H9 (cell line): ENCODE measurements at regions not wholly inside any gene's neighbourhood (a gene's known extent, or its start where the extent isn't known, plus 50 kb on each side); places are given as distances from the start of the nearest gene placed in this dataset.

ENCODE experiments used
- DNase-seq: peaks from one replicate; pipeline ENCODE4 v3.0.0-alpha.2; 2017
- H2AFZ ChIP-seq: one replicate; pipeline ENCODE4 v1.6.1; 2013; ENCODE audit warnings: mild to moderate bottlenecking, low read length, control low read depth, moderate library complexity
- H2AK5ac ChIP-seq: 2 replicates; pipeline ENCODE4 v1.6.1; 2013; ENCODE audit warnings: low read length, control low read depth, mixed read lengths; ENCODE audit not compliant: insufficient read length
- H2BK120ac ChIP-seq: one replicate; pipeline ENCODE4 v1.6.1; 2013; ENCODE audit warnings: low read depth, mild to moderate bottlenecking, low read length, control low read depth, inconsistent platforms; ENCODE audit not compliant: poor library complexity, severe bottlenecking
- H2BK12ac ChIP-seq: 2 replicates; pipeline ENCODE4 v1.6.1; 2013; ENCODE audit warnings: low read length, control low read depth, mixed read lengths, low read depth; ENCODE audit not compliant: insufficient read length
- H2BK15ac ChIP-seq: 2 replicates; pipeline ENCODE4 v1.6.1; 2013; ENCODE audit warnings: low read depth, low read length, control low read depth
- H2BK20ac ChIP-seq: one replicate; pipeline ENCODE4 v1.6.1; 2013; ENCODE audit warnings: low read depth, mild to moderate bottlenecking, low read length, control low read depth, inconsistent platforms; ENCODE audit not compliant: poor library complexity, severe bottlenecking
- H2BK5ac ChIP-seq: 2 replicates; pipeline ENCODE4 v1.6.1; 2013; ENCODE audit warnings: low read length, control low read depth, mixed read lengths; ENCODE audit not compliant: insufficient read length
- H3K14ac ChIP-seq: 2 replicates; pipeline ENCODE4 v1.6.1; 2013; ENCODE audit warnings: low read length, control low read depth; ENCODE audit not compliant: insufficient read depth
- H3K18ac ChIP-seq: 2 replicates; pipeline ENCODE4 v1.6.1; 2013; ENCODE audit warnings: low read depth, mild to moderate bottlenecking, mixed read lengths, low read length, control low read depth; ENCODE audit not compliant: insufficient read length
- H3K23ac ChIP-seq: 2 replicates; pipeline ENCODE4 v1.6.1; 2013; ENCODE audit warnings: low read length, control low read depth, mixed read lengths, low read depth; ENCODE audit not compliant: insufficient read length
- H3K23me2 ChIP-seq: 2 replicates; pipeline ENCODE4 v1.6.1; 2013; ENCODE audit warnings: low read depth, mild to moderate bottlenecking, mixed read lengths, low read length, control low read depth; ENCODE audit not compliant: insufficient read length, poor library complexity, severe bottlenecking
- H3K27ac ChIP-seq: 2 replicates; pipeline ENCODE4 v1.5.1; 2013; ENCODE audit warnings: low read length, control low read depth, mixed read lengths, low read depth; ENCODE audit not compliant: insufficient read length
- H3K27me3 ChIP-seq: 2 replicates; pipeline ENCODE4 v1.6.1; 2013; ENCODE audit warnings: low read length, control low read depth, inconsistent platforms; ENCODE audit not compliant: insufficient read depth
- H3K4ac ChIP-seq: 2 replicates; pipeline ENCODE4 v1.6.1; 2013; ENCODE audit warnings: low read depth, mild to moderate bottlenecking, control low read depth, inconsistent platforms, low read length, moderate library complexity
- H3K4me1 ChIP-seq: 2 replicates; pipeline ENCODE4 v1.6.1; 2013; ENCODE audit warnings: low read length, control low read depth, inconsistent platforms; ENCODE audit not compliant: insufficient read depth
- H3K4me2 ChIP-seq: 2 replicates; pipeline ENCODE4 v1.6.1; 2013; ENCODE audit warnings: low read length, control low read depth, mixed read lengths; ENCODE audit not compliant: insufficient read length, insufficient read depth
- H3K56ac ChIP-seq: 2 replicates; pipeline ENCODE4 v1.6.1; 2013; ENCODE audit warnings: low read depth, mild to moderate bottlenecking, mixed read lengths, low read length, control low read depth; ENCODE audit not compliant: insufficient read length
- H3K79me1 ChIP-seq: 2 replicates; pipeline ENCODE4 v1.6.1; 2013; ENCODE audit warnings: low read depth, mild to moderate bottlenecking, moderate library complexity, low read length, control low read depth, inconsistent platforms; ENCODE audit not compliant: insufficient read depth, poor library complexity, severe bottlenecking
- H3K79me2 ChIP-seq: 2 replicates; pipeline ENCODE4 v1.6.1; 2013; ENCODE audit warnings: low read length, control low read depth, inconsistent platforms; ENCODE audit not compliant: insufficient read depth
- H3K9ac ChIP-seq: 2 replicates; pipeline ENCODE4 v1.6.1; 2013; ENCODE audit warnings: low read length, control low read depth, mixed read lengths; ENCODE audit not compliant: insufficient read length; ENCODE audit errors: extremely low read depth
- H3K9me3 ChIP-seq: one replicate; pipeline ENCODE4 v1.6.1; 2013; ENCODE audit warnings: low read depth, low read length, inconsistent platforms; ENCODE audit not compliant: control insufficient read depth
- H3T11ph ChIP-seq: one replicate; pipeline ENCODE4 v1.6.1; 2013; ENCODE audit warnings: mild to moderate bottlenecking, low read length, control low read depth, inconsistent platforms
- H4K20me1 ChIP-seq: one replicate; pipeline ENCODE4 v1.6.1; 2013; ENCODE audit not compliant: control insufficient read depth, insufficient read length, insufficient read depth
- H4K5ac ChIP-seq: 2 replicates; pipeline ENCODE4 v1.6.1; 2013; ENCODE audit warnings: low read depth, mild to moderate bottlenecking, mixed read lengths, low read length, control low read depth; ENCODE audit not compliant: insufficient read length
- H4K8ac ChIP-seq: replicated peaks from 2 replicates; pipeline ENCODE4 v1.6.1; 2013; ENCODE audit warnings: low read length, control low read depth, mixed read lengths, low read depth; ENCODE audit not compliant: insufficient read length
- H4K91ac ChIP-seq: 2 replicates; pipeline ENCODE4 v1.6.1; 2013; ENCODE audit warnings: low read depth, mild to moderate bottlenecking, moderate library complexity, mixed read lengths, low read length, control low read depth; ENCODE audit not compliant: insufficient read length
- H3K27ac Mint-ChIP-seq, 3 experiments: 2 replicates in 2 of 3; 3 replicates in 1 of 3; pipeline ENCODE4 v1.8.0; 2020 to 2021; ENCODE audit warnings: mixed read lengths in 3 of 3, mild to moderate bottlenecking in 1 of 3, moderate library complexity in 1 of 3
- H3K27me3 Mint-ChIP-seq: 2 replicates; pipeline ENCODE4 v1.8.0; 2021; ENCODE audit warnings: low read depth, mild to moderate bottlenecking, moderate library complexity, mixed read lengths
- H3K36me3 Mint-ChIP-seq, 3 experiments: 2 replicates in 2 of 3; 3 replicates in 1 of 3; pipeline ENCODE4 v1.8.0; 2020 to 2021; ENCODE audit warnings: low read depth in 3 of 3, mixed read lengths in 3 of 3; ENCODE audit not compliant: insufficient read depth in 1 of 3
- H3K4me1 Mint-ChIP-seq, 2 experiments: 2 replicates each; pipeline ENCODE4 v1.8.0; 2020; ENCODE audit warnings: mixed read lengths in 2 of 2
- H3K4me3 Mint-ChIP-seq, 2 experiments: 2 replicates in 1 of 2; 3 replicates in 1 of 2; pipeline ENCODE4 v1.8.0; 2020 to 2021; ENCODE audit warnings: mild to moderate bottlenecking in 2 of 2, mixed read lengths in 2 of 2, moderate library complexity in 1 of 2
- H3K9me3 Mint-ChIP-seq, 2 experiments: 2 replicates in 1 of 2; 3 replicates in 1 of 2; pipeline ENCODE4 v1.8.0; 2020; ENCODE audit warnings: mild to moderate bottlenecking in 2 of 2, mixed read lengths in 2 of 2, moderate library complexity in 1 of 2
- WGBS: extraction: QIAGEN DNeasy Blood & Tissue Kit; methylation state at CpG from one replicate; pipeline ENCODE4 v1.1.7; 2013; ENCODE audit warnings: missing lambda C conversion rate, low lambda C conversion rate, mixed read lengths; ENCODE audit not compliant: insufficient read length; ENCODE audit errors: extremely low coverage; 5-methylcytosine and 5-hydroxymethylcytosine counted together
- TF ChIP-seq, protein P1 (sequence below): fragments of 200-600 bp; sonication (generic); conservative IDR thresholded peaks from 3 replicates; pipeline ENCODE4 v1.8.0; 2021; ENCODE audit warnings: antibody characterized with exemption, mild to moderate bottlenecking

DNA sequence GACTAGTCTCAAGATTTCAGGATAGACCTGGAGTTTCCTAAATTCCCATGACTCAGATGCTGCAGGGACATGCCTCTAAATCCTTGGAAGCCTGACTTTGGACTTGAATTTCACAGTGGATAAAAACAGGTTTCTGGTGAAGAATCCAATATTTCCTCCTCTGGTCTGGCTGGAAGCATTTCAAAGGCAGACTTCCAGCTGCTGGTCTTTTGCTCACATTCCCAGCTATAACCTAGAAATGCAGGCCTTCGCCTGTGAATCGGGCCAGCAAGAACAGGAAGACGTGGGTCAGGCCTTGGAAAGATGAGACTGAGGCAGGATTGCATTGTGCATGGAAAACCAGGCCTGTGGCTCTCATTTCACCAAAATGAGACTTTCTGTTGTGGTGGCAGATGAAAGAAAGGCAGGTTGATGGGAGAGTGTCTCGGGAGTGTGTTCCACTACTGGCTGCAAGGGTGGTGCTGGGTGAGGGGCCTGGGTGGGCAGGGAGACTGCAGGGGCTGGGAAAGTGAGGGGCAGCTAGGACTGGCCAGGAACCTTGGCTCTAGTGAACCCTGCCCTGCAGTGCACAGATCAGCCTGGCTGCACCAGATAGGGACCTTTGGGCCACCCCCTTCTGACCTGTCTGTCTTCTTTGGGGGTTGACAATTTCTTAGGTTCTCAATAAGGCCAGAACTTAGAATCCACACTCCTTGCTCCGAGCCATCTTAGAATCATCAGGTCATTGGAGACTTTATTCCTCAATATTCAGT, 488.8 kb upstream of the MKI67 start:
- Histone ChIP-seq H3K14ac (no peak overlapping the region), H3K23me2 (no peaks in the 10 kb centered on the region), H2AK5ac (no peak overlapping the region), H2BK12ac (no peak overlapping the region), H3K56ac (no peak overlapping the region), H2AFZ (no peak overlapping the region), H3K79me1 (no peaks in the 10 kb centered on the region), H2BK5ac (no peak overlapping the region), H3K79me2 (no peaks in the 10 kb centered on the region), H2BK120ac (no peak overlapping the region), H2BK15ac (no peak overlapping the region; the same call in 1 of the 2 replicates), H3K27me3 (no peaks in the 10 kb centered on the region; the same call in 1 of the 2 replicates), H4K20me1 (no peaks in the 10 kb centered on the region), H3K18ac (no peak overlapping the region), H3T11ph (no peak overlapping the region), H3K4me1 (no peaks in the 10 kb centered on the region), H4K5ac (no peak overlapping the region), H2BK20ac (no peak overlapping the region), H4K8ac (no peak overlapping the region), H3K27ac (no peak overlapping the region), H3K9ac (no peak overlapping the region), H3K9me3 (no peaks in the 10 kb centered on the region), H3K4ac (no peak overlapping the region), H3K23ac (no peak overlapping the region), H3K4me2 (no peak overlapping the region), H4K91ac (no peak overlapping the region)
- DNase-seq = no peak
- Mint-ChIP-seq H3K4me3 (no peak overlapping the region), H3K27me3 (peaks cover 5% of the 10 kb centered on the region), H3K4me1 (no peaks in the 10 kb centered on the region), H3K9me3 (no peaks in the 10 kb centered on the region; a peak in 1 of 5 replicates), H3K36me3 (no peaks in the 10 kb centered on the region; a peak in 1 of 7 replicates), H3K27ac (no peak overlapping the region; a peak in 1 of 7 replicates)
- TF ChIP-seq, protein P1, sequence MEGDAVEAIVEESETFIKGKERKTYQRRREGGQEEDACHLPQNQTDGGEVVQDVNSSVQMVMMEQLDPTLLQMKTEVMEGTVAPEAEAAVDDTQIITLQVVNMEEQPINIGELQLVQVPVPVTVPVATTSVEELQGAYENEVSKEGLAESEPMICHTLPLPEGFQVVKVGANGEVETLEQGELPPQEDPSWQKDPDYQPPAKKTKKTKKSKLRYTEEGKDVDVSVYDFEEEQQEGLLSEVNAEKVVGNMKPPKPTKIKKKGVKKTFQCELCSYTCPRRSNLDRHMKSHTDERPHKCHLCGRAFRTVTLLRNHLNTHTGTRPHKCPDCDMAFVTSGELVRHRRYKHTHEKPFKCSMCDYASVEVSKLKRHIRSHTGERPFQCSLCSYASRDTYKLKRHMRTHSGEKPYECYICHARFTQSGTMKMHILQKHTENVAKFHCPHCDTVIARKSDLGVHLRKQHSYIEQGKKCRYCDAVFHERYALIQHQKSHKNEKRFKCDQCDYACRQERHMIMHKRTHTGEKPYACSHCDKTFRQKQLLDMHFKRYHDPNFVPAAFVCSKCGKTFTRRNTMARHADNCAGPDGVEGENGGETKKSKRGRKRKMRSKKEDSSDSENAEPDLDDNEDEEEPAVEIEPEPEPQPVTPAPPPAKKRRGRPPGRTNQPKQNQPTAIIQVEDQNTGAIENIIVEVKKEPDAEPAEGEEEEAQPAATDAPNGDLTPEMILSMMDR = no peak
- no CpG with 5 or more reads among the region's 5 CpGs for WGBS
